Panc1 (cell line): ENCODE measurements at regions not wholly inside any gene's neighbourhood (a gene's known extent, or its start where the extent isn't known, plus 50 kb on each side); places are given as distances from the start of the nearest gene placed in this dataset.

Source experiments
- CTCF ChIP-seq: fragments of 450-650 bp; IDR thresholded peaks from 2 replicates; pipeline ENCODE4 v1.5.1; 2017; ENCODE audit warnings: mild to moderate bottlenecking
- POLR2AphosphoS5 ChIP-seq: IDR thresholded peaks from 2 replicates; pipeline ENCODE4 v1.6.1; 2012; ENCODE audit warnings: mild to moderate bottlenecking, low read depth, low read length, moderate library complexity
- TCF7L2 ChIP-seq: IDR thresholded peaks from 2 replicates; pipeline ENCODE4 v1.6.1; 2011; ENCODE audit warnings: mild to moderate bottlenecking, low read depth, low read length, inconsistent platforms

- no peak for TF ChIP-seq CTCF
- TF ChIP-seq TCF7L2, result no peak
- no peak for TF ChIP-seq POLR2AphosphoS5
Measured at GRCh38 chr2:234374736-234375135, 122.1 kb downstream of the ARL4C start.
